CD14-positive monocyte (primary cell): ENCODE measurements at regions not wholly inside any gene's neighbourhood (a gene's known extent, or its start where the extent isn't known, plus 50 kb on each side); places are given as distances from the start of the nearest gene placed in this dataset.

Experiments used
- DNase-seq, 3 donors: peaks; one replicate each; pipeline ENCODE4 v3.0.0-alpha.2; 2011 to 2022
- H2AFZ ChIP-seq: 2 replicates; pipeline ENCODE4 v1.6.0; 2012; ENCODE audit warnings: mild to moderate bottlenecking, low read depth, low read length, inconsistent platforms; ENCODE audit not compliant: insufficient read depth, poor library complexity, severe bottlenecking
- H3K27ac ChIP-seq, 2 donors: 1 replicate in 1 of 2; 2 replicates in 1 of 2; pipeline ENCODE4 v1.5.1; 2012 to 2013; ENCODE audit warnings: low read length in 2 of 2, control low read depth in 1 of 2, inconsistent platforms in 1 of 2, low read depth in 1 of 2, mild to moderate bottlenecking in 1 of 2
- H3K27me3 ChIP-seq, 2 donors: one replicate each; pipeline versions ENCODE4 v1.6.0 to v1.6.1; 2011 to 2013; ENCODE audit warnings: low read length in 2 of 2; ENCODE audit not compliant: control insufficient read depth in 2 of 2, insufficient read depth in 2 of 2
- H3K36me3 ChIP-seq, 2 donors: replicated peaks in 1 of 2; 1 replicate in 1 of 2; 2 replicates in 1 of 2; pipeline versions ENCODE4 v1.5.1 to v1.6.1; 2012 to 2013; ENCODE audit warnings: low read length in 2 of 2, control low read depth in 1 of 2, inconsistent platforms in 1 of 2, mild to moderate bottlenecking in 1 of 2; ENCODE audit not compliant: insufficient read depth in 2 of 2, control insufficient read depth in 1 of 2
- H3K4me1 ChIP-seq, 2 donors: 1 replicate in 1 of 2; 2 replicates in 1 of 2; pipeline versions ENCODE4 v1.5.1 to v1.6.1; 2012 to 2013; ENCODE audit warnings: low read length in 2 of 2, control low read depth in 1 of 2, inconsistent platforms in 1 of 2, mild to moderate bottlenecking in 1 of 2, moderate library complexity in 1 of 2; ENCODE audit not compliant: insufficient read depth in 2 of 2, control insufficient read depth in 1 of 2
- H3K4me2 ChIP-seq: replicated peaks from 2 replicates; pipeline ENCODE3; 2012; ENCODE audit warnings: low read length, moderate library complexity, mild to moderate bottlenecking; ENCODE audit not compliant: poor library complexity, severe bottlenecking; ENCODE audit errors: extremely low read depth
- H3K4me3 ChIP-seq, 3 experiments: fragments of 200-600 bp in 1 of 3; sonication (generic) in 1 of 3; replicated peaks in 1 of 3; 1 replicate in 2 of 3; 2 replicates in 1 of 3; pipeline ENCODE4 v1.5.1; 2011 to 2013; ENCODE audit warnings: low read length in 3 of 3, mild to moderate bottlenecking in 3 of 3, control low read depth in 2 of 3, low read depth in 2 of 3, inconsistent platforms in 1 of 3, moderate library complexity in 1 of 3
- H3K79me2 ChIP-seq: 2 replicates; pipeline ENCODE4 v1.6.0; 2012; ENCODE audit warnings: mild to moderate bottlenecking, control low read depth, inconsistent platforms, low read length, moderate library complexity; ENCODE audit not compliant: insufficient read depth
- H3K9ac ChIP-seq: 2 replicates; pipeline ENCODE4 v1.6.0; 2017; ENCODE audit warnings: low read length, mild to moderate bottlenecking; ENCODE audit not compliant: insufficient read depth, poor library complexity, severe bottlenecking
- H3K9me3 ChIP-seq, 2 donors: replicated peaks in 1 of 2; 1 replicate in 1 of 2; 2 replicates in 1 of 2; pipeline versions ENCODE4 v1.5.1 to v1.6.1; 2012 to 2013; ENCODE audit warnings: low read length in 2 of 2, control low read depth in 1 of 2; ENCODE audit not compliant: control insufficient read depth in 1 of 2, insufficient read depth in 1 of 2
- H4K20me1 ChIP-seq: 2 replicates; pipeline ENCODE4 v1.6.0; 2012; ENCODE audit warnings: mild to moderate bottlenecking, low read length, control low read depth, moderate library complexity; ENCODE audit not compliant: insufficient read depth
- H3K27ac Mint-ChIP-seq, 7 donors: one replicate each; pipeline ENCODE4 v1.8.0; 2020; ENCODE audit warnings: mild to moderate bottlenecking in 7 of 7, mixed read lengths in 7 of 7, moderate library complexity in 6 of 7, inconsistent platforms in 2 of 7
- H3K27me3 Mint-ChIP-seq, 3 donors: one replicate each; pipeline ENCODE4 v1.8.0; 2021 to 2022; ENCODE audit warnings: low read depth in 3 of 3, mild to moderate bottlenecking in 3 of 3, mixed read lengths in 3 of 3, moderate library complexity in 3 of 3, inconsistent platforms in 1 of 3
- H3K36me3 Mint-ChIP-seq, 2 donors: one replicate each; pipeline ENCODE4 v1.8.0; 2020; ENCODE audit warnings: mixed read lengths in 2 of 2, inconsistent platforms in 1 of 2, mild to moderate bottlenecking in 1 of 2
- H3K4me1 Mint-ChIP-seq: one replicate; pipeline ENCODE4 v1.8.0; 2020; ENCODE audit warnings: mild to moderate bottlenecking, mixed read lengths
- H3K4me3 Mint-ChIP-seq, 2 donors: one replicate each; pipeline ENCODE4 v1.8.0; 2020; ENCODE audit warnings: mild to moderate bottlenecking in 2 of 2, mixed read lengths in 2 of 2, moderate library complexity in 1 of 2
- H3K9me3 Mint-ChIP-seq, 7 donors: one replicate each; pipeline ENCODE4 v1.8.0; 2020 to 2022; ENCODE audit warnings: mixed read lengths in 7 of 7, mild to moderate bottlenecking in 6 of 7, moderate library complexity in 6 of 7, inconsistent platforms in 2 of 7
- WGBS: methylation state at CpG from one replicate; pipeline ENCODE4 v1.1.5; 2013; ENCODE audit warnings: missing lambda C conversion rate; ENCODE audit not compliant: insufficient coverage; 5-methylcytosine and 5-hydroxymethylcytosine counted together
- intact Hi-C, 2 donors: fragments of 100-400 bp; cut with micrococcal nuclease; formaldehyde crosslinking; loops; one replicate each; pipeline versions ENCODE4 v1.15.0 to v1.15.1; 2023
- TF ChIP-seq, protein P1 (sequence below): fragments of 200-600 bp; IDR thresholded peaks from one replicate; pipeline ENCODE4 v1.8.0; 2022; ENCODE audit warnings: antibody characterized with exemption, mild to moderate bottlenecking

- no peaks in the 10 kb centered on the region for H3K36me3 Mint-ChIP-seq
- TF ChIP-seq, protein P1, sequence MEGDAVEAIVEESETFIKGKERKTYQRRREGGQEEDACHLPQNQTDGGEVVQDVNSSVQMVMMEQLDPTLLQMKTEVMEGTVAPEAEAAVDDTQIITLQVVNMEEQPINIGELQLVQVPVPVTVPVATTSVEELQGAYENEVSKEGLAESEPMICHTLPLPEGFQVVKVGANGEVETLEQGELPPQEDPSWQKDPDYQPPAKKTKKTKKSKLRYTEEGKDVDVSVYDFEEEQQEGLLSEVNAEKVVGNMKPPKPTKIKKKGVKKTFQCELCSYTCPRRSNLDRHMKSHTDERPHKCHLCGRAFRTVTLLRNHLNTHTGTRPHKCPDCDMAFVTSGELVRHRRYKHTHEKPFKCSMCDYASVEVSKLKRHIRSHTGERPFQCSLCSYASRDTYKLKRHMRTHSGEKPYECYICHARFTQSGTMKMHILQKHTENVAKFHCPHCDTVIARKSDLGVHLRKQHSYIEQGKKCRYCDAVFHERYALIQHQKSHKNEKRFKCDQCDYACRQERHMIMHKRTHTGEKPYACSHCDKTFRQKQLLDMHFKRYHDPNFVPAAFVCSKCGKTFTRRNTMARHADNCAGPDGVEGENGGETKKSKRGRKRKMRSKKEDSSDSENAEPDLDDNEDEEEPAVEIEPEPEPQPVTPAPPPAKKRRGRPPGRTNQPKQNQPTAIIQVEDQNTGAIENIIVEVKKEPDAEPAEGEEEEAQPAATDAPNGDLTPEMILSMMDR, result no peak
- Histone ChIP-seq H3K27me3 (no peaks in the 10 kb centered on the region), H3K4me3 (no peak overlapping the region), H3K79me2 (no peaks in the 10 kb centered on the region), H3K9me3 (no peaks in the 10 kb centered on the region), H4K20me1 (no peaks in the 10 kb centered on the region), H3K36me3 (no peaks in the 10 kb centered on the region), H3K9ac (no peak overlapping the region), H2AFZ (no peak overlapping the region), H3K4me2 (no peak overlapping the region), H3K4me1 (no peaks in the 10 kb centered on the region), H3K27ac (no peak overlapping the region)
- H3K4me1 Mint-ChIP-seq, result peaks cover 3% of the 10 kb centered on the region
- H3K27ac Mint-ChIP-seq, result no peak overlapping the region
- intact Hi-C loops, result no loop called here
- no peak for DNase-seq
- H3K4me3 Mint-ChIP-seq, result no peak overlapping the region
- peaks cover 0 to 2% (median 0%) of the 10 kb centered on the region in 7 donors for H3K9me3 Mint-ChIP-seq
- peaks cover 0 to 2% (median 0%) of the 10 kb centered on the region in 3 donors for H3K27me3 Mint-ChIP-seq
- WGBS, result 100% methylated on average over 2 of the region's 2 CpGs
These were observed 474.2 kb upstream of the FANCL start for GRCh38 chr2:58715344-58715743.

- H3K4me2 ChIP-seq, result no peak overlapping the region
- H4K20me1 ChIP-seq, result no peaks in the 10 kb centered on the region
- Mint-ChIP-seq H3K9me3 (peaks cover 0 to 3% (median 0%) of the 10 kb centered on the region in 7 donors), H3K4me3 (no peak overlapping the region), H3K36me3 (no peaks in the 10 kb centered on the region), H3K27me3 (peaks cover 0 to 2% (median 0%) of the 10 kb centered on the region in 3 donors), H3K27ac (no peak overlapping the region), H3K4me1 (peaks cover 8% of the 10 kb centered on the region)
- no peaks in the 10 kb centered on the region for H3K4me1 ChIP-seq
- no peak overlapping the region for H3K4me3 ChIP-seq
- H3K9me3 ChIP-seq, result no peaks in the 10 kb centered on the region
- H3K27ac ChIP-seq, result no peak overlapping the region
- intact Hi-C loops, result no loop called here
- DNase-seq, result no peak
- no peaks in the 10 kb centered on the region for H3K36me3 ChIP-seq
- WGBS, result 100% methylated on average over 2 of the region's 7 CpGs
- TF ChIP-seq, protein P1, result no peak
- H3K27me3 ChIP-seq, result no peaks in the 10 kb centered on the region
- H3K9ac ChIP-seq, result no peak overlapping the region
- no peaks in the 10 kb centered on the region for H3K79me2 ChIP-seq
- H2AFZ ChIP-seq, result no peak overlapping the region
These were observed 473.1 kb upstream of the FANCL start for GRCh38 chr2:58714238-58714637.
